Upper lobe of right lung (tissue), 1 donor: ENCODE measurements at regions not wholly inside any gene's neighbourhood (a gene's known extent, or its start where the extent isn't known, plus 50 kb on each side); places are given as distances from the start of the nearest gene placed in this dataset.

ENCODE experiments used
- ATAC-seq: fragments of 200-7000 bp; cut with Tn5 transposase; one replicate; pipeline ENCODE4 v1.9.1; 2020; ENCODE audit warnings: mild to moderate bottlenecking, moderate library complexity
- DNase-seq: peaks from one replicate; pipeline ENCODE4 v3.0.0-alpha.2; 2020
- H3K27ac ChIP-seq: fragments of 200-600 bp; one replicate; pipeline ENCODE4 v1.8.0; 2022
- H3K27me3 ChIP-seq: fragments of 200-600 bp; one replicate; pipeline ENCODE4 v1.8.0; 2022; ENCODE audit warnings: mild to moderate bottlenecking
- H3K36me3 ChIP-seq: fragments of 200-600 bp; one replicate; pipeline ENCODE4 v1.8.0; 2022
- H3K4me1 ChIP-seq: fragments of 200-600 bp; one replicate; pipeline ENCODE4 v1.8.0; 2022
- H3K4me3 ChIP-seq: fragments of 200-600 bp; one replicate; pipeline ENCODE4 v1.8.0; 2022; ENCODE audit warnings: mild to moderate bottlenecking
- H3K9me3 ChIP-seq: fragments of 200-600 bp; one replicate; pipeline ENCODE4 v1.8.0; 2022
- intact Hi-C: fragments of 100-400 bp; cut with DNase I; formaldehyde crosslinking; loops from one replicate; pipeline ENCODE4 v1.11.0; 2022
- TF ChIP-seq, protein P1 (sequence below): fragments of 200-600 bp; IDR thresholded peaks from one replicate; pipeline ENCODE4 v1.8.0; 2022; ENCODE audit warnings: antibody characterized with exemption
- donor health status: DM: no; HTN: yes; CAD: no; lungs with severe emphysema.

DNA sequence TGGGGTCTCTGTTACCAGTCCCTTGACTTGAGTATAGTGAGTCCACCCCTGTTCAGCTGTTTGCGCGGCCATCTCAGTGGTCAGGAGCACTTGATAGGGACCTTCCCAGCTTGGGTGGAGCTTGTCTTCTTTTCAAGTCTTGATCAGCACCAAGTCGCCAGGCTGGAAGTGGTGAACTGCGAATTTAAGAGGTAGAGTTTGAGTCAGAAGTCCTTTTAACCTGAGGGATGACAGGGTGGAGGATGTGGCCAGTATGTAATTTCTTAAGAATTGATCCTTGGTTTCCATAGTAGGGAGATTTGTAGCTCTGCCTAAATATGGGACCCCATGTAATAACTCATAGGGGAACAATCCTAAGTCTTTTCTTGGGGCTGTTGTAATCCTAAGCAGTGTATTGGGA, 86.3 kb upstream of the XCR1 start:
- H3K4me3 ChIP-seq: no peak overlapping the region
- intact Hi-C loops: no loop called here
- no peaks in the 10 kb centered on the region for H3K36me3 ChIP-seq
- TF ChIP-seq, protein P1, sequence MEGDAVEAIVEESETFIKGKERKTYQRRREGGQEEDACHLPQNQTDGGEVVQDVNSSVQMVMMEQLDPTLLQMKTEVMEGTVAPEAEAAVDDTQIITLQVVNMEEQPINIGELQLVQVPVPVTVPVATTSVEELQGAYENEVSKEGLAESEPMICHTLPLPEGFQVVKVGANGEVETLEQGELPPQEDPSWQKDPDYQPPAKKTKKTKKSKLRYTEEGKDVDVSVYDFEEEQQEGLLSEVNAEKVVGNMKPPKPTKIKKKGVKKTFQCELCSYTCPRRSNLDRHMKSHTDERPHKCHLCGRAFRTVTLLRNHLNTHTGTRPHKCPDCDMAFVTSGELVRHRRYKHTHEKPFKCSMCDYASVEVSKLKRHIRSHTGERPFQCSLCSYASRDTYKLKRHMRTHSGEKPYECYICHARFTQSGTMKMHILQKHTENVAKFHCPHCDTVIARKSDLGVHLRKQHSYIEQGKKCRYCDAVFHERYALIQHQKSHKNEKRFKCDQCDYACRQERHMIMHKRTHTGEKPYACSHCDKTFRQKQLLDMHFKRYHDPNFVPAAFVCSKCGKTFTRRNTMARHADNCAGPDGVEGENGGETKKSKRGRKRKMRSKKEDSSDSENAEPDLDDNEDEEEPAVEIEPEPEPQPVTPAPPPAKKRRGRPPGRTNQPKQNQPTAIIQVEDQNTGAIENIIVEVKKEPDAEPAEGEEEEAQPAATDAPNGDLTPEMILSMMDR: no peak
- peak overlapping the region; percentile 33 for H3K27ac ChIP-seq
- no peak for DNase-seq
- ATAC-seq: no peak
- H3K27me3 ChIP-seq: no peaks in the 10 kb centered on the region
- H3K4me1 ChIP-seq: peaks cover 24% of the 10 kb centered on the region
- no peaks in the 10 kb centered on the region for H3K9me3 ChIP-seq

DNA sequence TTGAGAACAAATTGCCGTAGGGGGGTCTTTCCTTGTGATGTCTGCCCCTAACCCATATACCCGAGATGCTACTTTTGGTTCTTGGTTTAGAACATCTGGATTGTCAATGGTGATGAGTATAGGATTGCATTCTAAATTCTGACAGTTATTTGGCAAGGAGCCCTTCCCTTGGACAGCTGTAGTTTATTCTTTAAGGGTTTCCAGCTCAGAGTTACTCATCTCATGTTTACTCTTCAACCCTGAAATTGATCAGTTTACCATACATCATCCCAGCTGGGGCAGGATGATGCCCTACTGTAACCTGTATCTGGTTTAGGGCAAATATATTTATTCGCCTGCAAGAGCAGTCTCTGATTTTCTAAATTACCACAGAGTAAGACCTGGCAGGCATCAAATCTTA, 85.7 kb upstream of the XCR1 start:
- Histone ChIP-seq H3K4me1 (peaks cover 29% of the 10 kb centered on the region), H3K27ac (no peak overlapping the region), H3K4me3 (no peak overlapping the region), H3K36me3 (no peaks in the 10 kb centered on the region), H3K27me3 (no peaks in the 10 kb centered on the region), H3K9me3 (no peaks in the 10 kb centered on the region)
- intact Hi-C loops: no loop called here
- TF ChIP-seq, protein P1: no peak
- ATAC-seq (no peak), DNase-seq (no peak)

DNA sequence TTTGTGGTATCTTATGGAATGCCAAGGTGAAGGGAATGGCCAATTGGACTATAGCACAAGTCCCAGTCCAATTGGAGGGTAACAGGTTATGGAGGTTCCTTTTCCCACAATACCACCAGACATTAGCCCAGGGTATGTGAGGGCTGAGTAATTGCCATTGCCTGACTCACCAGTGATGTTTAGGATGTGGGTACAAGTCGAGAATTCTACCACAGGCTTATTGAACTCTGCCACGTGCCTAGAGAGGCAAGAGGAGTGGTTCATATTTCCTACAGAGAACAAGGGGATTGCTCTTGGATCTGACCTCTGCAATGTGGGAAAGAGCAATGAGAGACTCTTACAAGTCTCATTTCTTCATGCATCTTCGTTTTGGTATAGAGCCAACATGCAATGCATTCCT, 85.0 kb upstream of the XCR1 start:
- no peak overlapping the region for H3K27ac ChIP-seq
- peaks cover 29% of the 10 kb centered on the region for H3K4me1 ChIP-seq

DNA sequence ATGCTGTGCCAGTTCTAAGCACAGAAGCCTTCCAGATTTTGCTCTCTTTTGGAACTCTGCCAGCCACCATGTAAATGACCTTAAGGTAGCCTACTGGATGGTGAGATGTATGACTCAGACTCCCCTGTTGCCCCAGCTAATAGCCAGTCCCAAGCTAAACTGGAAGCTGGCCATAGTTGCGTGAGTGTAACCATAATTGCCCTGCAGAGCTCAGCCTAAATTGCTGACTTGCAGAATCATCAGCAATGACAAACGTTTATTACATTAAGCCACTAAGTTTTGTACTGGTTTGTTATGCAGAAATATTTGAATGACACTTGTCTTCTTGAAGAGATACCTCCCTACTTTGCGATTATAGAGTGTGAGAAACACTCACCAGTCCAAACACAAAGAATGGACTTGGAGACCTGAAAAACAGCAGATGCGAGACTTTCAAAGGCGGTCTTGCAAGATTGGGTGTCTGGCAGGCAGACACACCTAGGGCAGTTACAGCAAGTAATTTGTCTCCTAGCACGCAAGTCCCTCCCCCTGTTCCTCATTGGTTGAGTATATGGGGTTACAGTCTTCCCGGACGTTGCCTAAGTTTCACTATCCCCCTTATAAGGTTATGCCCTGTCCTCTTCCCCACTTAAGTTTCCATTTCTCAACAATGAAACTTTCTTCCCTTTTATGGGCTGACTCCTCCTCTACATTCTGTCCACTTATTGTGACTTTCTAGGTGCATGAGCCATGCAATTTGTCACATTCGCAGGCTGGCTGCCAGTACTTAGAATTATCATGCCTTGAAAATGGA, 83.6 kb upstream of the XCR1 start:
- H3K4me1 ChIP-seq: peaks cover 29% of the 10 kb centered on the region
- peak overlapping the region; percentile 27 for H3K27ac ChIP-seq
- no peak overlapping the region for H3K4me3 ChIP-seq
- DNase-seq (no peak), ATAC-seq (peak; percentile 88)
- H3K36me3 ChIP-seq: no peaks in the 10 kb centered on the region
- no peaks in the 10 kb centered on the region for H3K27me3 ChIP-seq
- H3K9me3 ChIP-seq: no peaks in the 10 kb centered on the region
- intact Hi-C loops: no loop called here
- TF ChIP-seq, protein P1: no peak

More for the DNA sequence above, 85.0 kb upstream of the XCR1 start:
- intact Hi-C loops: no loop called here
- DNase-seq (no peak), ATAC-seq (no peak)
- Histone ChIP-seq H3K36me3 (no peaks in the 10 kb centered on the region), H3K4me3 (no peak overlapping the region), H3K9me3 (no peaks in the 10 kb centered on the region), H3K27me3 (no peaks in the 10 kb centered on the region)
- TF ChIP-seq, protein P1: no peak

- H3K4me1 ChIP-seq: peaks cover 21% of the 10 kb centered on the region
- DNase-seq (no peak), ATAC-seq (no peak)
- H3K27ac ChIP-seq: no peak overlapping the region
- no peaks in the 10 kb centered on the region for H3K9me3 ChIP-seq
- TF ChIP-seq, protein P1: no peak
- intact Hi-C loops: no loop called here
- no peaks in the 10 kb centered on the region for H3K36me3 ChIP-seq
- no peaks in the 10 kb centered on the region for H3K27me3 ChIP-seq
- H3K4me3 ChIP-seq: no peak overlapping the region
Observed at GRCh38 chr3:46107682-46108081, 80.4 kb upstream of the XCR1 start.
